ENCODE measurements at regions not wholly inside any gene's neighbourhood (a gene's known extent, or its start where the extent isn't known, plus 50 kb on each side); places are given as distances from the start of the nearest gene placed in this dataset.

- Histone ChIP-seq H3K36me3 (ENCODE audit: insufficient read depth, low read length) (no peaks in the 10 kb centered on the region), H2AFZ (ENCODE audit: low read length) (no peak overlapping the region), H3K4me1 (ENCODE audit: low read length) (peaks cover 3% of the 10 kb centered on the region; the same call in 1 of the 2 replicates), H3K79me2 (ENCODE audit: low read length) (no peaks in the 10 kb centered on the region), H3K27me3 (ENCODE audit: low read length) (no peaks in the 10 kb centered on the region; the same call in 1 of the 2 replicates), H3K4me2 (ENCODE audit: low read depth, low read length, poor library complexity, severe bottlenecking) (no peak overlapping the region), H3K27ac (ENCODE audit: low read length) (no peak overlapping the region), H3K9me2 (replicated peaks; ENCODE audit: insufficient read depth, low read length) (no peaks in the 10 kb centered on the region), H3K9ac (ENCODE audit: low read length) (no peak overlapping the region), H4K20me1 (ENCODE audit: insufficient read depth, low read depth, low read length) (no peaks in the 10 kb centered on the region), H3K9me3 (ENCODE audit: low read length) (no peaks in the 10 kb centered on the region), H3K4me3 (ENCODE audit: low read length) (no peak overlapping the region)
- DNase-seq = no peak
Measured at GRCh38 chr10:128536259-128536658, 410.0 kb upstream of the MKI67 start.

- no peak overlapping the region for H3K27ac ChIP-seq (ENCODE audit: low read length)
- H3K9me3 ChIP-seq (ENCODE audit: low read length) = no peaks in the 10 kb centered on the region
- H3K4me2 ChIP-seq (ENCODE audit: low read depth, low read length, poor library complexity, severe bottlenecking) = no peak overlapping the region
- H2AFZ ChIP-seq (ENCODE audit: low read length) = no peak overlapping the region
- H3K4me1 ChIP-seq (ENCODE audit: low read length) = peaks cover 3% of the 10 kb centered on the region; the same call in 1 of the 2 replicates
- no peaks in the 10 kb centered on the region for H3K9me2 ChIP-seq (replicated peaks; ENCODE audit: insufficient read depth, low read length)
- no peak overlapping the region for H3K9ac ChIP-seq (ENCODE audit: low read length)
- H3K4me3 ChIP-seq (ENCODE audit: low read length) = no peak overlapping the region
- no peak for DNase-seq
- no peaks in the 10 kb centered on the region; the same call in 1 of the 2 replicates for H3K27me3 ChIP-seq (ENCODE audit: low read length)
- H3K36me3 ChIP-seq (ENCODE audit: insufficient read depth, low read length) = no peaks in the 10 kb centered on the region
- H3K79me2 ChIP-seq (ENCODE audit: low read length) = no peaks in the 10 kb centered on the region
- H4K20me1 ChIP-seq (ENCODE audit: insufficient read depth, low read depth, low read length) = no peaks in the 10 kb centered on the region
Measured at GRCh38 chr10:128537834-128538330, 411.7 kb upstream of the MKI67 start.

- Histone ChIP-seq H4K20me1 (ENCODE audit: insufficient read depth, low read depth, low read length) (no peaks in the 10 kb centered on the region), H3K9me3 (ENCODE audit: low read length) (no peaks in the 10 kb centered on the region), H2AFZ (ENCODE audit: low read length) (no peak overlapping the region), H3K9ac (ENCODE audit: low read length) (no peak overlapping the region), H3K27me3 (ENCODE audit: low read length) (no peaks in the 10 kb centered on the region; the same call in 1 of the 2 replicates), H3K4me1 (ENCODE audit: low read length) (peaks cover under 1% of the 10 kb centered on the region; the same call in 1 of the 2 replicates), H3K4me2 (ENCODE audit: low read depth, low read length, poor library complexity, severe bottlenecking) (no peak overlapping the region), H3K9me2 (replicated peaks; ENCODE audit: insufficient read depth, low read length) (no peaks in the 10 kb centered on the region), H3K36me3 (ENCODE audit: insufficient read depth, low read length) (no peaks in the 10 kb centered on the region), H3K27ac (ENCODE audit: low read length) (no peak overlapping the region), H3K4me3 (ENCODE audit: low read length) (no peak overlapping the region), H3K79me2 (ENCODE audit: low read length) (no peaks in the 10 kb centered on the region)
- no peak for DNase-seq
Measured at GRCh38 chr10:128538671-128539070, 412.4 kb upstream of the MKI67 start.

GRCh38 chr10:128539510-128540127 lies 413.4 kb upstream of the MKI67 start:
- Histone ChIP-seq H3K4me3 (ENCODE audit: low read length) (no peak overlapping the region), H3K9me2 (replicated peaks; ENCODE audit: insufficient read depth, low read length) (no peaks in the 10 kb centered on the region), H3K27ac (ENCODE audit: low read length) (no peak overlapping the region), H3K4me2 (ENCODE audit: low read depth, low read length, poor library complexity, severe bottlenecking) (no peak overlapping the region), H3K36me3 (ENCODE audit: insufficient read depth, low read length) (no peaks in the 10 kb centered on the region), H3K9ac (ENCODE audit: low read length) (no peak overlapping the region), H2AFZ (ENCODE audit: low read length) (no peak overlapping the region), H3K9me3 (ENCODE audit: low read length) (no peaks in the 10 kb centered on the region), H3K4me1 (ENCODE audit: low read length) (no peaks in the 10 kb centered on the region), H3K27me3 (ENCODE audit: low read length) (no peaks in the 10 kb centered on the region; the same call in 1 of the 2 replicates), H4K20me1 (ENCODE audit: insufficient read depth, low read depth, low read length) (no peaks in the 10 kb centered on the region), H3K79me2 (ENCODE audit: low read length) (no peaks in the 10 kb centered on the region)
- no peak for DNase-seq

- Histone ChIP-seq H3K9ac (ENCODE audit: low read length) (no peak overlapping the region), H3K4me2 (ENCODE audit: low read depth, low read length, poor library complexity, severe bottlenecking) (no peak overlapping the region), H3K79me2 (ENCODE audit: low read length) (no peaks in the 10 kb centered on the region), H3K9me2 (replicated peaks; ENCODE audit: insufficient read depth, low read length) (no peaks in the 10 kb centered on the region), H3K36me3 (ENCODE audit: insufficient read depth, low read length) (no peaks in the 10 kb centered on the region), H3K4me3 (ENCODE audit: low read length) (no peak overlapping the region), H3K4me1 (ENCODE audit: low read length) (no peaks in the 10 kb centered on the region), H4K20me1 (ENCODE audit: insufficient read depth, low read depth, low read length) (no peaks in the 10 kb centered on the region), H3K9me3 (ENCODE audit: low read length) (no peaks in the 10 kb centered on the region), H3K27ac (ENCODE audit: low read length) (no peak overlapping the region), H3K27me3 (ENCODE audit: low read length) (no peaks in the 10 kb centered on the region; the same call in 1 of the 2 replicates), H2AFZ (ENCODE audit: low read length) (no peak overlapping the region)
- no peak for DNase-seq
Measured at GRCh38 chr10:128540128-128540762, 414.0 kb upstream of the MKI67 start.

- Histone ChIP-seq H3K27ac (ENCODE audit: low read length) (no peak overlapping the region), H3K27me3 (ENCODE audit: low read length) (no peaks in the 10 kb centered on the region; the same call in 1 of the 2 replicates)
Measured at GRCh38 chr10:128540781-128541761, 414.8 kb upstream of the MKI67 start.

GRCh38 chr10:128541926-128542475 lies 415.8 kb upstream of the MKI67 start:
- no peak overlapping the region for H3K4me3 ChIP-seq (ENCODE audit: low read length)
- H3K27me3 ChIP-seq (ENCODE audit: low read length) = no peaks in the 10 kb centered on the region; the same call in 1 of the 2 replicates
- no peaks in the 10 kb centered on the region for H3K36me3 ChIP-seq (ENCODE audit: insufficient read depth, low read length)
- no peaks in the 10 kb centered on the region for H3K9me3 ChIP-seq (ENCODE audit: low read length)
- no peak overlapping the region for H2AFZ ChIP-seq (ENCODE audit: low read length)
- DNase-seq = no peak
- H3K27ac ChIP-seq (ENCODE audit: low read length) = no peak overlapping the region
- no peak overlapping the region for H3K9ac ChIP-seq (ENCODE audit: low read length)
- no peaks in the 10 kb centered on the region for H3K4me1 ChIP-seq (ENCODE audit: low read length)
- no peaks in the 10 kb centered on the region for H4K20me1 ChIP-seq (ENCODE audit: insufficient read depth, low read depth, low read length)
- no peak overlapping the region for H3K4me2 ChIP-seq (ENCODE audit: low read depth, low read length, poor library complexity, severe bottlenecking)
- H3K9me2 ChIP-seq (replicated peaks; ENCODE audit: insufficient read depth, low read length) = no peaks in the 10 kb centered on the region
- H3K79me2 ChIP-seq (ENCODE audit: low read length) = no peaks in the 10 kb centered on the region

More at GRCh38 chr10:128540781-128541761, 414.8 kb upstream of the MKI67 start:
- no peak overlapping the region for H2AFZ ChIP-seq (ENCODE audit: low read length)
- H3K9me3 ChIP-seq (ENCODE audit: low read length) = no peaks in the 10 kb centered on the region
- no peaks in the 10 kb centered on the region for H3K4me1 ChIP-seq (ENCODE audit: low read length)
- no peaks in the 10 kb centered on the region for H3K9me2 ChIP-seq (replicated peaks; ENCODE audit: insufficient read depth, low read length)
- no peak overlapping the region for H3K4me2 ChIP-seq (ENCODE audit: low read depth, low read length, poor library complexity, severe bottlenecking)
- H3K36me3 ChIP-seq (ENCODE audit: insufficient read depth, low read length) = no peaks in the 10 kb centered on the region
- H3K9ac ChIP-seq (ENCODE audit: low read length) = no peak overlapping the region
- no peaks in the 10 kb centered on the region for H4K20me1 ChIP-seq (ENCODE audit: insufficient read depth, low read depth, low read length)
- no peak overlapping the region for H3K4me3 ChIP-seq (ENCODE audit: low read length)
- no peak for DNase-seq
- no peaks in the 10 kb centered on the region for H3K79me2 ChIP-seq (ENCODE audit: low read length)
